GM23338 (cell line): ENCODE measurements at regions not wholly inside any gene's neighbourhood (a gene's known extent, or its start where the extent isn't known, plus 50 kb on each side); places are given as distances from the start of the nearest gene placed in this dataset.

ENCODE experiments used
- ATAC-seq: fragments of 200-7000 bp; cut with Tn5 transposase; 3 replicates; pipeline ENCODE4 v1.9.1; 2020
- DNase-seq: peaks from one replicate; pipeline ENCODE4 v3.0.0-alpha.2; 2015; ENCODE audit warnings: low spot score
- H2AFZ ChIP-seq: fragments of 200-600 bp; sonication (generic); 2 replicates; pipeline ENCODE4 v1.8.0; 2016; ENCODE audit warnings: antibody characterized with exemption, mild to moderate bottlenecking, moderate library complexity
- H3F3A ChIP-seq: fragments of 200-600 bp; sonication (generic); replicated peaks from 2 replicates; pipeline ENCODE4 v1.8.0; 2017; ENCODE audit warnings: antibody characterized with exemption, mixed run types, low read depth
- H3K27ac ChIP-seq: fragments of 200-600 bp; sonication (generic); 2 replicates; pipeline ENCODE4 v1.6.1; 2016; ENCODE audit warnings: low read depth
- H3K27me3 ChIP-seq: fragments of 200-600 bp; sonication (generic); 2 replicates; pipeline ENCODE4 v1.8.0; 2016; ENCODE audit warnings: mild to moderate bottlenecking, mixed run types, moderate library complexity; ENCODE audit not compliant: insufficient read depth
- H3K36me3 ChIP-seq: fragments of 200-600 bp; sonication (generic); 2 replicates; pipeline ENCODE4 v1.8.0; 2016; ENCODE audit warnings: mild to moderate bottlenecking; ENCODE audit not compliant: insufficient read depth
- H3K4me1 ChIP-seq: fragments of 200-600 bp; sonication (generic); 2 replicates; pipeline ENCODE4 v1.8.0; 2016; ENCODE audit warnings: mild to moderate bottlenecking, moderate library complexity; ENCODE audit not compliant: insufficient read depth
- H3K4me2 ChIP-seq: fragments of 200-600 bp; sonication (generic); 2 replicates; pipeline ENCODE4 v1.7.1; 2017; ENCODE audit warnings: mixed run types
- H3K4me3 ChIP-seq: fragments of 200-600 bp; sonication (generic); 2 replicates; pipeline ENCODE4 v1.6.1; 2016; ENCODE audit warnings: mixed run types
- H3K79me2 ChIP-seq: fragments of 200-600 bp; sonication (generic); replicated peaks from 2 replicates; pipeline ENCODE4 v1.8.0; 2017; ENCODE audit warnings: mild to moderate bottlenecking; ENCODE audit not compliant: insufficient read depth
- H3K9me2 ChIP-seq: fragments of 200-600 bp; sonication (generic); 2 replicates; pipeline ENCODE4 v1.8.0; 2017; ENCODE audit not compliant: insufficient read depth
- H4K20me1 ChIP-seq: fragments of 200-600 bp; sonication (generic); replicated peaks from 2 replicates; pipeline ENCODE4 v1.8.0; 2017; ENCODE audit warnings: mild to moderate bottlenecking; ENCODE audit not compliant: insufficient read depth
- H3K27ac Mint-ChIP-seq: 2 replicates; pipeline ENCODE4 v1.8.0; 2020; ENCODE audit warnings: inconsistent platforms, mild to moderate bottlenecking, moderate library complexity, mixed read lengths
- H3K27me3 Mint-ChIP-seq: 3 replicates; pipeline ENCODE4 v1.8.0; 2022; ENCODE audit warnings: low read depth, mild to moderate bottlenecking, moderate library complexity, mixed read lengths, inconsistent platforms; ENCODE audit not compliant: insufficient read depth, poor library complexity
- H3K36me3 Mint-ChIP-seq: 3 replicates; pipeline ENCODE4 v1.8.0; 2021; ENCODE audit warnings: low read depth, mild to moderate bottlenecking, inconsistent platforms, moderate library complexity, mixed read lengths
- H3K4me1 Mint-ChIP-seq: 3 replicates; pipeline ENCODE4 v1.8.0; 2020; ENCODE audit warnings: mild to moderate bottlenecking, inconsistent platforms, mixed read lengths
- H3K4me3 Mint-ChIP-seq: 3 replicates; pipeline ENCODE4 v1.8.0; 2021; ENCODE audit warnings: moderate library complexity, mild to moderate bottlenecking, inconsistent platforms, mixed read lengths
- H3K9me3 Mint-ChIP-seq: 3 replicates; pipeline ENCODE4 v1.8.0; 2020; ENCODE audit warnings: moderate library complexity, mild to moderate bottlenecking, inconsistent platforms, mixed read lengths
- CREB1 ChIP-seq: fragments of 250-450 bp; sonication (Bioruptor Pico); IDR thresholded peaks from 2 replicates; pipeline ENCODE4 v1.5.0; 2020; ENCODE audit warnings: low read depth, mild to moderate bottlenecking, moderate library complexity
- CTCF ChIP-seq, 2 experiments: fragments of 200-600 bp in 1 of 2; sonication (generic) in 1 of 2; conservative IDR thresholded peaks; 2 replicates each; pipeline versions ENCODE4 v1.5.1 to v1.6.1; 2016 to 2017; ENCODE audit warnings: antibody characterized with exemption in 2 of 2, low read depth in 2 of 2, mild to moderate bottlenecking in 2 of 2, moderate library complexity in 1 of 2
- EZH2phosphoT487 ChIP-seq: fragments of 200-600 bp; sonication (generic); IDR thresholded peaks from one replicate; pipeline ENCODE4 v1.8.1; 2018; ENCODE audit warnings: antibody characterized with exemption; ENCODE audit not compliant: unreplicated experiment
- JUNB ChIP-seq: IDR thresholded peaks from one replicate; pipeline ENCODE4 v1.6.1; 2016; ENCODE audit warnings: antibody characterized with exemption; ENCODE audit not compliant: unreplicated experiment
- NANOG ChIP-seq: IDR thresholded peaks from 2 replicates; pipeline ENCODE4 v1.6.1; 2016; ENCODE audit warnings: antibody characterized with exemption, borderline replicate concordance
- POLR2AphosphoS5 ChIP-seq: IDR thresholded peaks from 2 replicates; pipeline ENCODE4 v1.6.1; 2016; ENCODE audit warnings: antibody characterized with exemption, low read depth
- STAT1 ChIP-seq: IDR thresholded peaks from one replicate; pipeline ENCODE4 v1.6.1; 2016; ENCODE audit warnings: antibody characterized with exemption; ENCODE audit not compliant: unreplicated experiment
- ZNF331 ChIP-seq: fragments of 250-450 bp; sonication (Bioruptor Pico); IDR thresholded peaks from 2 replicates; pipeline ENCODE4 v1.5.0; 2020; ENCODE audit warnings: low read depth, mild to moderate bottlenecking, moderate library complexity
- ZNF462 ChIP-seq: fragments of 250-450 bp; sonication (Bioruptor Pico); IDR thresholded peaks from 2 replicates; pipeline ENCODE4 v1.5.0; 2020; ENCODE audit warnings: mild to moderate bottlenecking, moderate library complexity

- H3K79me2 ChIP-seq = no peaks in the 10 kb centered on the region
- no peak overlapping the region for H3K4me3 ChIP-seq
- no peaks in the 10 kb centered on the region for H3K4me1 ChIP-seq
- Mint-ChIP-seq H3K4me3 (no peak overlapping the region), H3K4me1 (peaks cover 3% of the 10 kb centered on the region; the same call in 1 of the 3 replicates), H3K27me3 (no peaks in the 10 kb centered on the region), H3K36me3 (no peaks in the 10 kb centered on the region), H3K9me3 (peaks cover 4% of the 10 kb centered on the region; the same call in 1 of the 3 replicates), H3K27ac (no peak overlapping the region)
- ATAC-seq (no peak), DNase-seq (no peak)
- H3K27ac ChIP-seq = no peak overlapping the region
- no peaks in the 10 kb centered on the region for H3K36me3 ChIP-seq
- TF ChIP-seq CREB1 (no peak), STAT1 (no peak), CTCF (conservative IDR thresholded peaks at IDR 0.05; ENCODE audit: low read depth in 2 of 2) (no peak)
- H2AFZ ChIP-seq = peak overlapping the region; percentile 52; the same call in 1 of the 2 replicates
- H3F3A ChIP-seq = no peaks in the 10 kb centered on the region
- no peaks in the 10 kb centered on the region for H4K20me1 ChIP-seq
- no peaks in the 10 kb centered on the region for H3K27me3 ChIP-seq
- H3K9me2 ChIP-seq = no peaks in the 10 kb centered on the region
- no peak overlapping the region for H3K4me2 ChIP-seq
These were observed 99.5 kb upstream of the ZBTB20 start for GRCh38 chr3:115246461-115247020.

GRCh38 chr3:115248274-115248673, 101.2 kb upstream of the ZBTB20 start:
- no peaks in the 10 kb centered on the region for H3K4me1 ChIP-seq
- H3K27ac Mint-ChIP-seq = no peak overlapping the region
- H3K9me2 ChIP-seq = no peaks in the 10 kb centered on the region
- no peaks in the 10 kb centered on the region for H3K27me3 Mint-ChIP-seq
- H3K36me3 Mint-ChIP-seq = no peaks in the 10 kb centered on the region
- no peaks in the 10 kb centered on the region for H4K20me1 ChIP-seq
- peaks cover 4% of the 10 kb centered on the region; the same call in 1 of the 3 replicates for H3K9me3 Mint-ChIP-seq
- H2AFZ ChIP-seq = peak overlapping the region; percentile 8; the same call in 1 of the 2 replicates
- H3K4me3 ChIP-seq = no peak overlapping the region
- H3F3A ChIP-seq = no peaks in the 10 kb centered on the region
- H3K4me3 Mint-ChIP-seq = no peak overlapping the region
- no peaks in the 10 kb centered on the region for H3K79me2 ChIP-seq
- H3K27ac ChIP-seq = no peak overlapping the region
- peaks cover 3% of the 10 kb centered on the region; the same call in 1 of the 3 replicates for H3K4me1 Mint-ChIP-seq
- TF ChIP-seq NANOG (no peak), CTCF (conservative IDR thresholded peaks at IDR 0.05; ENCODE audit: low read depth in 2 of 2) (no peak), EZH2phosphoT487 (no peak), STAT1 (no peak), JUNB (no peak), CREB1 (no peak), ZNF462 (CRISPR knock-in tag) (no peak), POLR2AphosphoS5 (no peak), ZNF331 (no peak)
- DNase-seq = no peak
- no peaks in the 10 kb centered on the region for H3K36me3 ChIP-seq
- no peak for ATAC-seq
- no peaks in the 10 kb centered on the region for H3K27me3 ChIP-seq
- no peak overlapping the region for H3K4me2 ChIP-seq
